GM12873 (cell line): ENCODE measurements at regions not wholly inside any gene's neighbourhood (a gene's known extent, or its start where the extent isn't known, plus 50 kb on each side); places are given as distances from the start of the nearest gene placed in this dataset.

Experiments
- TF ChIP-seq, protein P1 (sequence below): IDR thresholded peaks from 2 replicates; pipeline ENCODE4 v1.5.1; 2012; ENCODE audit warnings: low read depth, mild to moderate bottlenecking, moderate library complexity, low read length, control low read depth; ENCODE audit not compliant: insufficient read depth; ENCODE audit errors: missing control alignments

DNA sequence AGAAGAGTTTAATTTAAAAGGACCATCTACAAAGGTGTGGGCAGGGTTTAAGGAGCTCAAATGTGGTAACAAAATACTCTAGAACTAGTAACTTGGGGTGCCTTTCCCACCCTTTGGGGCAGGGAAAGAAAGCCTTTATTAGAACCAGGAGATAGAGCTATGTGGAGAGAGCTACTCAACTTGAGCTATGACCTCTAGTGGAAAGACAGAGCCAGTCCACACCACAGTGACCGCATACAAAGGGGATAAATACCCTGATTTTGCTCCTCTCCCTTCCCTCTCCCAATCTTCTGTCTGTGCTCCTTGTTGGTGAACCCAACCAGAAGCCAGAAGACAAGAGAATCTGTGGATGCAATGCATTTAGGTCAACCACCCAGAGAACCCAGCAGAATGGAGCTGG, 54.4 kb upstream of the JAK1 start:
- TF ChIP-seq, protein P1, sequence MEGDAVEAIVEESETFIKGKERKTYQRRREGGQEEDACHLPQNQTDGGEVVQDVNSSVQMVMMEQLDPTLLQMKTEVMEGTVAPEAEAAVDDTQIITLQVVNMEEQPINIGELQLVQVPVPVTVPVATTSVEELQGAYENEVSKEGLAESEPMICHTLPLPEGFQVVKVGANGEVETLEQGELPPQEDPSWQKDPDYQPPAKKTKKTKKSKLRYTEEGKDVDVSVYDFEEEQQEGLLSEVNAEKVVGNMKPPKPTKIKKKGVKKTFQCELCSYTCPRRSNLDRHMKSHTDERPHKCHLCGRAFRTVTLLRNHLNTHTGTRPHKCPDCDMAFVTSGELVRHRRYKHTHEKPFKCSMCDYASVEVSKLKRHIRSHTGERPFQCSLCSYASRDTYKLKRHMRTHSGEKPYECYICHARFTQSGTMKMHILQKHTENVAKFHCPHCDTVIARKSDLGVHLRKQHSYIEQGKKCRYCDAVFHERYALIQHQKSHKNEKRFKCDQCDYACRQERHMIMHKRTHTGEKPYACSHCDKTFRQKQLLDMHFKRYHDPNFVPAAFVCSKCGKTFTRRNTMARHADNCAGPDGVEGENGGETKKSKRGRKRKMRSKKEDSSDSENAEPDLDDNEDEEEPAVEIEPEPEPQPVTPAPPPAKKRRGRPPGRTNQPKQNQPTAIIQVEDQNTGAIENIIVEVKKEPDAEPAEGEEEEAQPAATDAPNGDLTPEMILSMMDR = peak; percentile 29

DNA sequence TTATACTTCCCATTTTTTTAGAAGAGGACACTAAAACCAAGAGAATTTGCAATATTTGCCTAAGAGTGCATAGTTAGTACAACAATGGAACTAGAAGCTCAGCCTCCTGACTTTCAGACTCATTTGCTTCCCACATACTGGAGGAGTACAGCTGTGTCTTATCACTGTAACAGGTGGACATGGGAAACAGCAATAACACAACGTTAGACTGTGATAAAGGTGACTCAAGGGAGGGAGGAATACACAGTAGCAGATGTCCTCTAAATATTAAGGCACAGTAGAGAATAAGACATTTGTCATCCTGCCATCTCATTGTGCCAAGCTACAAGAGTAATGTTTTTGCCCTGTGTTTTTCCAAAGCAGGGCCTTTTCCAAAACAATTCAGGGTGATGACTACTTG, 55.4 kb upstream of the JAK1 start:
- TF ChIP-seq, protein P1 = no peak

DNA sequence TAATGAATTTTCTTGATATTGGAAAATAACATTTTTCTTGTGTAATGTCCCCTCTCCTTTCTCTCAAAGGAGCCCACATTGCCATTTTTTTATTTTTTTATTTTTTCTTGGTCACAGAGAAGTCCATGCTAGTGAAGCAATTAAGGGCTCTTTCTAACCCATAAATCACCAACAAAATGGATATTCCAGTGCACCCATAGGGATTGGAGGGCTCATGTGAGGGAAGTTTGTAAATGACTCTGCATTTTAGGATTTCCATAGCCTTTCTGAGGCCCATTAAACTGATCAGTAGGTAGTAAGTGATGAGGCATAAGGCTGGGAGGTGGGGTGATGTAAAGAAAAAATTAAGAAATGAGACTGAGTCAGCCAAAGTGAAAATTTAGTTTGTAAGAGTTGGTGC, 55.9 kb upstream of the JAK1 start:
- TF ChIP-seq, protein P1 = no peak

DNA sequence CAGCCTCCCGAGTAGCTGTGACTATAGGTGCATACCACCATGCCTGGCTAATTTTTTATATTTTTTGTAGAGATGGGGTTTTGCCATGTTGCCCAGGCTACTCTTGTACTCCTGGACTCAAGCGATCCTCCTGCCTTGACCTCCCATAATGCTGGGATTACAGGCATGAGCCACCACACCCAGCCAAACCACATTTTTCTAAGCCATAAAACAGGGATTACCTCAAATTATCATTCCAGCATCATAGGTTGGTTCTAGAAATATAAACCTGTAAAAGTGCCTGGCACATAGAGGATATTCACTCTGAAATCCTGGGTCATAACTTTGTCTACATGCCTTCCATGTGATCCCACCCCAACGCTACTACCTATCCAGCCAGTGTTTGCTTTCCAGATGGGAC, 59.4 kb upstream of the JAK1 start:
- TF ChIP-seq, protein P1 = no peak

DNA sequence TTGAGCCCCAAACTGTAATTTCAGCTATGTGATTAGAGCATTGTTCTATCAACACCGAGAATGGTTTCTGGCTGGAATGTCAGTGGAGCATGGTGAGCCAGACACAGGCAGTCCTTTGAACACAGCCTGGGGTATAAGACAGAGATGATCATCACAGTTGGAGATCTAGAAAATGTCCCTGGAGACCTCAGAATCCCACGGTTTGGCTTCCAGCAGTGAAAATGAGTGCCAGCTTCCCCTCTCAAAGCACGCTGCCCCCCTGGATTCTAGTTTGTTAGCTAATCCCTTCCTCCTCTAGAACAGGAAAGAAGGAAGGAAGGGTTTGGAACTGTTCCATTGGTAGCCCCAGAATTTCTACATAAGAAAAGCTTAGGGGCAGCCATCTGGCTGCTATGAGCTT, 59.9 kb upstream of the JAK1 start:
- TF ChIP-seq, protein P1 = no peak

DNA sequence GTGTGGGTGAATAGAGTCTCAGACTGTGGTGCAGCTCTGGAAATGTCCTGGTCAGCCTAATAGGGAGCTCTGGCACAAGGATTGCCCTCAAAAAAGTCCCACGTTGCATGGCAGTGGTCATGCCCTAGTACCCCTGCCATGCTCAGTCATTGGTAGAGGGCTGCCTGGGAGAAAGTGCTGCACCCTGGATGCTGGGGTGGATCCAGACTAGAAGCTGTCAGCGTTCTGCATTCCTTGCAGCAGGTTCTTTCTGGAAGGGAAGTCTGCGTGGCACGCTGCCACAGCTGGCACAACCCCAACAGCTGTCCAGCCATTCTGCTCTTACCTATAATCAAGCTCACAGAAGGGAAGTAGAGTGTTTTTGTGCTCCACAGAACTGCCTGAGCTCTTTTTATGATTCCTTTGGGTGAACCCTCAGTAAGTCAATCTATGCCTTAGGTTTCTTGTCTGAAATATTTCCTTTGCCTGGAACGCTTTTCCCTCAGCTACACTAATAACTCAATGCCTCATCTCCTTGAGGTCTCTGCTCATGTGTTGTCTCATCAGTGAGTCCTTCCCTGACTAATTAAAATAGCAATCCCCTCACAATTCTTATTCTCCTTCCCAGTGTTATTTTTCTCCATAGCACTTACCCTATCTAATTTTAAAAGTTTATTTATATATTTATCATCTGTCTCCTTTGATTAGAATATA, 61.5 kb upstream of the JAK1 start:
- TF ChIP-seq, protein P1 = no peak

DNA sequence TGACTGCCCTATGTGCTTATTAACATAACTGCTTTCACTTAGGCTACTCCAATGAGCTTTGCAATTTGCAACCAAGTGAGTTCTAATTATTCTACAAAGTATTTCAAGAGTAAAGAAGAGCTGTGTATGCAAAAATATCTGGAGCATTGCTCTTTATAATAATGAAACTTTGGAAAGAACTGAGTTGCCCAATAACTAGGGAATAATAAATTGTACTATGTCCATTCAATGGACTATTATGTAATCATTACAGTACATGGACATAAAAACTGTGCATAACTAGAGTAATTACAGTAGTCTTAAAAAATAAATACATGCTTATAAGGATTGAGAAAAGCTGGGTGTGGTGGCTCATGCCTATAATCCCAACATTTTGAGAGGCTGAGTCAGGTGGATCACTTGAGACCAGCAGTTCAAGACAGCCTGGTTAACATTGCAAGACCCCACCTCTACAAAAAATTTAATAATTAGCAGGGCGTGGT, 70.3 kb upstream of the JAK1 start:
- TF ChIP-seq, protein P1 = no peak
